ENCODE measurements at regions not wholly inside any gene's neighbourhood (a gene's known extent, or its start where the extent isn't known, plus 50 kb on each side); places are given as distances from the start of the nearest gene placed in this dataset.

GRCh38 chr9:38229104-38229500 is 160.1 kb upstream of the SHB start:
- DNase-seq (ENCODE audit: low read depth, low spot score) = no peak
- no peaks in the 10 kb centered on the region for H3K9me3 ChIP-seq (ENCODE audit: low read depth, low read length)
- H3K9ac ChIP-seq (ENCODE audit: insufficient read length) = no peak overlapping the region
- TF ChIP-seq FOXP2 (optimal IDR thresholded peaks at IDR 0.05; ENCODE audit: control extremely low read depth, extremely low read length, insufficient read depth) = no peak
- no peak overlapping the region for H3K4me3 ChIP-seq
- H3K36me3 ChIP-seq (ENCODE audit: insufficient read depth, low read length) = no peaks in the 10 kb centered on the region
- no peak overlapping the region for H3K27ac ChIP-seq

- Histone ChIP-seq H3K4me3 (no peak overlapping the region), H3K9ac (ENCODE audit: insufficient read length) (no peak overlapping the region), H3K9me3 (ENCODE audit: low read depth, low read length) (no peaks in the 10 kb centered on the region), H3K27ac (no peak overlapping the region), H3K36me3 (ENCODE audit: insufficient read depth, low read length) (no peaks in the 10 kb centered on the region)
- TF ChIP-seq EZH2 (IDR thresholded peaks at IDR 0.05) (no peak), FOXP2 (optimal IDR thresholded peaks at IDR 0.05; ENCODE audit: control extremely low read depth, extremely low read length, insufficient read depth) (no peak), POLR2AphosphoS5 (IDR thresholded peaks at IDR 0.05; ENCODE audit: borderline replicate concordance, low read depth, low read length) (no peak)
- no peak for DNase-seq (ENCODE audit: low read depth, low spot score)
Observed at GRCh38 chr9:38228331-38229103, 159.5 kb upstream of the SHB start.

GRCh38 chr9:38227656-38228055 is 158.6 kb upstream of the SHB start:
- no peak overlapping the region for H3K27ac ChIP-seq
- DNase-seq (ENCODE audit: low read depth, low spot score) = no peak
- H3K4me3 ChIP-seq = peak overlapping the region; percentile 45
- H3K9ac ChIP-seq (ENCODE audit: insufficient read length) = no peak overlapping the region
- no peaks in the 10 kb centered on the region for H3K9me3 ChIP-seq (ENCODE audit: low read depth, low read length)
- no peaks in the 10 kb centered on the region for H3K36me3 ChIP-seq (ENCODE audit: insufficient read depth, low read length)
- TF ChIP-seq FOXP2 (optimal IDR thresholded peaks at IDR 0.05; ENCODE audit: control extremely low read depth, extremely low read length, insufficient read depth) (no peak), EZH2 (IDR thresholded peaks at IDR 0.05) (no peak), POLR2AphosphoS5 (IDR thresholded peaks at IDR 0.05; ENCODE audit: borderline replicate concordance, low read depth, low read length) (no peak)

- H3K27ac ChIP-seq = no peak overlapping the region
- no peak overlapping the region for H3K9ac ChIP-seq (ENCODE audit: insufficient read length)
- peak overlapping the region; percentile 45 for H3K4me3 ChIP-seq
- no peaks in the 10 kb centered on the region for H3K36me3 ChIP-seq (ENCODE audit: insufficient read depth, low read length)
- TF ChIP-seq FOXP2 (optimal IDR thresholded peaks at IDR 0.05; ENCODE audit: control extremely low read depth, extremely low read length, insufficient read depth) (no peak), POLR2AphosphoS5 (IDR thresholded peaks at IDR 0.05; ENCODE audit: borderline replicate concordance, low read depth, low read length) (no peak; the same call in 1 of the 2 replicates), EZH2 (IDR thresholded peaks at IDR 0.05) (no peak)
- no peaks in the 10 kb centered on the region for H3K9me3 ChIP-seq (ENCODE audit: low read depth, low read length)
- DNase-seq (ENCODE audit: low read depth, low spot score) = no peak
Observed at GRCh38 chr9:38227061-38227540, 158.1 kb upstream of the SHB start.

- Histone ChIP-seq H3K27ac (no peak overlapping the region), H3K36me3 (ENCODE audit: insufficient read depth, low read length) (no peaks in the 10 kb centered on the region), H3K9ac (ENCODE audit: insufficient read length) (no peak overlapping the region), H3K4me3 (no peak overlapping the region), H3K9me3 (ENCODE audit: low read depth, low read length) (no peaks in the 10 kb centered on the region)
- no peak for TF ChIP-seq FOXP2 (optimal IDR thresholded peaks at IDR 0.05; ENCODE audit: control extremely low read depth, extremely low read length, insufficient read depth)
- no peak for TF ChIP-seq EZH2 (IDR thresholded peaks at IDR 0.05)
- no peak for TF ChIP-seq POLR2AphosphoS5 (IDR thresholded peaks at IDR 0.05; ENCODE audit: borderline replicate concordance, low read depth, low read length)
- no peak for DNase-seq (ENCODE audit: low read depth, low spot score)
Observed at GRCh38 chr9:38226491-38226951, 157.5 kb upstream of the SHB start.

- no peak for TF ChIP-seq POLR2AphosphoS5 (IDR thresholded peaks at IDR 0.05; ENCODE audit: borderline replicate concordance, low read depth, low read length)
- TF ChIP-seq EZH2 (IDR thresholded peaks at IDR 0.05) = no peak
- no peak for TF ChIP-seq FOXP2 (optimal IDR thresholded peaks at IDR 0.05; ENCODE audit: control extremely low read depth, extremely low read length, insufficient read depth)
- Histone ChIP-seq H3K27ac (no peak overlapping the region), H3K9ac (ENCODE audit: insufficient read length) (no peak overlapping the region), H3K36me3 (ENCODE audit: insufficient read depth, low read length) (no peaks in the 10 kb centered on the region), H3K4me3 (no peak overlapping the region), H3K9me3 (ENCODE audit: low read depth, low read length) (no peaks in the 10 kb centered on the region)
- DNase-seq (ENCODE audit: low read depth, low spot score) = no peak
Observed at GRCh38 chr9:38224941-38225340, 155.9 kb upstream of the SHB start.

- TF ChIP-seq FOXP2 (optimal IDR thresholded peaks at IDR 0.05; ENCODE audit: control extremely low read depth, extremely low read length, insufficient read depth) (no peak), POLR2AphosphoS5 (IDR thresholded peaks at IDR 0.05; ENCODE audit: borderline replicate concordance, low read depth, low read length) (no peak), EZH2 (IDR thresholded peaks at IDR 0.05) (no peak)
- H3K9ac ChIP-seq (ENCODE audit: insufficient read length) = no peak overlapping the region
- no peaks in the 10 kb centered on the region for H3K36me3 ChIP-seq (ENCODE audit: insufficient read depth, low read length)
- no peak overlapping the region for H3K27ac ChIP-seq
- no peak for DNase-seq (ENCODE audit: low read depth, low spot score)
- no peaks in the 10 kb centered on the region for H3K9me3 ChIP-seq (ENCODE audit: low read depth, low read length)
- no peak overlapping the region for H3K4me3 ChIP-seq
Observed at GRCh38 chr9:38216572-38216971, 147.5 kb upstream of the SHB start.

GRCh38 chr9:38215465-38215864 is 146.4 kb upstream of the SHB start:
- Histone ChIP-seq H3K4me3 (no peak overlapping the region), H3K9me3 (ENCODE audit: low read depth, low read length) (no peaks in the 10 kb centered on the region), H3K9ac (ENCODE audit: insufficient read length) (no peak overlapping the region), H3K27ac (no peak overlapping the region), H3K36me3 (ENCODE audit: insufficient read depth, low read length) (no peaks in the 10 kb centered on the region)
- no peak for DNase-seq (ENCODE audit: low read depth, low spot score)
- TF ChIP-seq POLR2AphosphoS5 (IDR thresholded peaks at IDR 0.05; ENCODE audit: borderline replicate concordance, low read depth, low read length) = no peak
- no peak for TF ChIP-seq FOXP2 (optimal IDR thresholded peaks at IDR 0.05; ENCODE audit: control extremely low read depth, extremely low read length, insufficient read depth)
- TF ChIP-seq EZH2 (IDR thresholded peaks at IDR 0.05) = no peak

All from SK-N-MC (cell line).